GM19438 (cell line): ENCODE measurements at regions not wholly inside any gene's neighbourhood (a gene's known extent, or its start where the extent isn't known, plus 50 kb on each side); places are given as distances from the start of the nearest gene placed in this dataset.

Source experiments
- ATAC-seq: cut with Tn5 transposase; IDR thresholded peaks from one replicate; pipeline ENCODE4 v1.9.1; 2021; ENCODE audit warnings: low read depth; ENCODE audit not compliant: unreplicated experiment

GRCh38 chr13:33369073-33369472 is 83.5 kb upstream of the STARD13 start:
- ATAC-seq = no peak

- no peak for ATAC-seq
Measured at GRCh38 chr13:33372251-33372919, 86.8 kb upstream of the STARD13 start.

GRCh38 chr13:33373624-33374023 is 88.1 kb upstream of the STARD13 start:
- no peak for ATAC-seq

- no peak for ATAC-seq
Measured at GRCh38 chr13:33375421-33375820, 89.9 kb upstream of the STARD13 start.

- no peak for ATAC-seq
Measured at GRCh38 chr13:33376212-33376611, 90.7 kb upstream of the STARD13 start.

GRCh38 chr13:33377411-33377810 is 91.9 kb upstream of the STARD13 start:
- no peak for ATAC-seq

- ATAC-seq = no peak
Measured at GRCh38 chr13:33377825-33378224, 92.3 kb upstream of the STARD13 start.

GRCh38 chr13:33379608-33380007 is 94.1 kb upstream of the STARD13 start:
- no peak for ATAC-seq

- ATAC-seq = no peak
Measured at GRCh38 chr13:33380487-33381079, 95.0 kb upstream of the STARD13 start.

- ATAC-seq = no peak
Measured at GRCh38 chr13:33381180-33381579, 95.6 kb upstream of the STARD13 start.

- ATAC-seq = no peak
Measured at GRCh38 chr13:33381906-33382305, 96.4 kb upstream of the STARD13 start.

- ATAC-seq = no peak
Measured at GRCh38 chr13:33383724-33384577, 98.4 kb upstream of the STARD13 start.

- ATAC-seq = no peak
Measured at GRCh38 chr13:33388286-33388998, 102.9 kb upstream of the STARD13 start.

- ATAC-seq = no peak
Measured at GRCh38 chr13:33392794-33393405, 107.3 kb upstream of the STARD13 start.

- no peak for ATAC-seq
Measured at GRCh38 chr13:33394294-33394932, 108.9 kb upstream of the STARD13 start.

GRCh38 chr13:33401238-33401637 is 115.7 kb upstream of the STARD13 start:
- no peak for ATAC-seq

GRCh38 chr13:33402975-33403374 is 117.4 kb upstream of the STARD13 start:
- no peak for ATAC-seq

- ATAC-seq = no peak
Measured at GRCh38 chr13:33403807-33404362, 118.3 kb upstream of the STARD13 start.

GRCh38 chr13:33405371-33405770 is 119.8 kb upstream of the STARD13 start:
- ATAC-seq = no peak
